T-helper 22 cell (primary cell): ENCODE measurements at regions not wholly inside any gene's neighbourhood (a gene's known extent, or its start where the extent isn't known, plus 50 kb on each side); places are given as distances from the start of the nearest gene placed in this dataset.
"Not testable (repeated sequence)": the region's sequence is repeated elsewhere in the genome, so short reads cannot be mapped to it uniquely, and the experiment has no call there.

Source experiments
- DNase-seq: peaks from one replicate; pipeline ENCODE4 v3.0.0-alpha.2; 2020; ENCODE audit warnings: low read depth

DNA sequence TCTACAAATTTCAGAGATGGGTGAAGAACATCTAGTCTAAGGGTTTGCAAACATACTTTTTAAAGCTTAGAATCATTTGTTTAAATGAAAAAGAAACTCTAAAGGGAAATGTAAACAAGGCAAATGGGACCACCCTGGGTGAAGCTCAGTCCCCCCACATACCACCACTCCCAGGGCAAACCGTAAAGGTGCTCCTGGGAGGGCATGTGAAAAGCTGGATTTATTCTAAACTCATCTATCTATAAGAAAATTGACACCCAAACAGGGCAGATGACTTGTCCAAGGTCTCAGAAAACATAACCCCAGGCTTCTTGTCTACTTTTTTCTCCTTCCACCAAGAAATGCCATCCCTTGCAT, 223.3 kb upstream of the PRKCQ start:
- DNase-seq = no peak

DNA sequence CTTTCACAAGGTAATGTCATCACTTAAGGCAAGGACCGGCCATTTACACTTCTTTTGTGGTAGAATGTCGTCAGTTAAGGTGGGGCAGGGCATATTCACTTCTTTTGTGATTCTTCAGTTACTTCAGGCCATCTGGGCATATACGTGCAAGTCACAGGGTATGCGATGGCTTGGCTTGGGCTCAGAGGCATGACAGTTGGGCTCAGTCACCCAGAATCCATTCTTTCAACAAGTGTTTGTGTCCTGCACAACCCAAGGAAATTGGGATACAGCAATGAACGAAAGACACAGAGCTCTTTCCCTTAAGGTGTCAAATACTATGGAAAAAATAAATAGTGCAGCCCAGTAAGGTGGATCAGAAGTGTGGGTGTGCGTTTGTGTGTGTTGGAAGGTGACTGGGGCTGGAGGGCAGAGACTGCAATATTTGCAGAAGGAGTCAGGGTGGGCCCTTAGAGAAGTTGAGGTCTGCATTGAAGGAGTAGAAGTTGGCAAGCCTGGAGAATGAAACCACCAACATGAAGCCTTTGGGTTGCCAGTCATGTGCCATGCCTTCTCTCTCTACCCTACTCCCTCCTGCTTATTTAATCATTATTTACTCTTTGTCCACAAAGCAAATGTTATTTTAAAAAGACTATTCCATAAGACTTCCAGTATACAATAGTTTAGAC, 222.8 kb upstream of the PRKCQ start:
- no peak for DNase-seq

DNA sequence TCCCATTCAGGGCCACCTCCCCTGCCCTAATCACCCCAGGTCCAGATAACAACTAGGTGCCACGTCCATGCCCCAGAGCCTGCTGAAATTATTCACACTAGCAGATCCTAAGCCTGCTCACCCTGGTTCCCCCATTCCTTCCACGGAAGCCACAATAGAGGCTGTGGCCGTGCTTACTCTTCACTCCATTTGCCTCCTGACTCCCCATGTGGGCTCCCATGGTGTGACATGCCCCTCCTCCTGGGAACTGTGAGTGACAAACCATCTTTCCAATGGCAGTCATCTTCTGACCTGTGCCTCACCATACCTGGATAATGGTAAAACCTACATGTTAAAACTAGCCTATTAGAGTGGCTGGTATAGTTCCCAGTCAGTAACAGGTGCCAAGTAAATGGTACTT, 216.2 kb upstream of the PRKCQ start:
- no peak for DNase-seq

- no peak for DNase-seq
Measured at GRCh38 chr10:6795541-6795940, 215.5 kb upstream of the PRKCQ start.

- DNase-seq = not testable (repeated sequence)
Measured at GRCh38 chr10:6794841-6795240, 214.8 kb upstream of the PRKCQ start.

DNA sequence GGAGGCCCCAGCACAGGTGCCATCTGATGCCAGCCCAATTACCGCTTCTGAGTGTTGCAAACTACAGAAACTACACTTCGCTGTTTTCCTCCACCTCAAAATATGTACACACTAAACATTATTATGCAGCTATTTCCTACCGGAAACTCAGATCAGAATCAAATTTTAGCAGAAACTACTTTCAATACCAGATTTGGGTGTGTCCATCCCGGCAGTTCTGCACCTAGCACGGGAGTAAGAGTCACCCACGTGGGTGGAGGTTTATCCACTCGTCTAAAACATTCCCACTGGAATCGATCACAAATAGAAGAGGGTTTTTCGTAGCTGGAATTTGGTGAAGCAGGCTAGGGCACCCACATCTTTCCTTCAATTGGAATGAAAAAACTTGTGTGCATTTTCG, 214.4 kb upstream of the PRKCQ start:
- DNase-seq = no peak

DNA sequence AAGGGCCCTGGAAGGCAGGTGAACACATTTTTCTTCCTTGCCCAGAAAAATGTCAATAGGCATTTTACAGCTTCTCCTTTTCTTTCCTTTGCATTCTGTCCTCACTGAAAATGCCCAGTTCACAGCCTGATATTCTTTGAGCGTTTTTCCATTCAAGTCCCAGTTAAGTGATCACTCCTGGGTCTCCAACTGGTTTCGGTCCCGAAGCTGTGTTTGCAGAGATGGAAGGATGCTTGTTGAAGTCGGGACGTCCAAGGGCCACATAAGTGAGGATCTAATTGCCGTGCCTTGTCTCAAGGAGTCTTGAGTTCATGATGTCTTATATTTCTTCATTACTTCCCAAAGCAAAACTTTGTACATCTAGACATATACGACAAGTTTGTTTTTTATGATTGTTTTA, 208.7 kb upstream of the PRKCQ start:
- no peak for DNase-seq

DNA sequence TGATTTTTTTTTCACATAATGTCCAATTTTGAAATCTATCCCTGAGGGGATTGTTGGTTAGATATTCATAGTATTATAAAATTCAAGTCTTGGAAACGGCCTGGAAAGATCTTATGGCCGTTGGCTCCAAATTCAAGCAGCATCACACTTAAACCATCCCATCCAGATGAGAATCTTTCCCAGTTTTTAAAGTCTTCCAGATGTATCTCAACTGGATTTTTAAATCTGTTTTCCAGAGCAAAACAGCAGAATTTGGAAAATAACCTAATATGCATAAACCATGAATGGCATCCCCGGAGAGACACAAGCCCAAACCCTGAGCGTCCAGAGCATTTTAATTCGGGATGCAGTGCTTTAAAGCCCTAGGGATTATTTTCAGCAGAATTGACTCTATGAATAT, 208.2 kb upstream of the PRKCQ start:
- DNase-seq = no peak

GRCh38 chr10:6787718-6788117, 207.6 kb upstream of the PRKCQ start:
- no peak for DNase-seq

DNA sequence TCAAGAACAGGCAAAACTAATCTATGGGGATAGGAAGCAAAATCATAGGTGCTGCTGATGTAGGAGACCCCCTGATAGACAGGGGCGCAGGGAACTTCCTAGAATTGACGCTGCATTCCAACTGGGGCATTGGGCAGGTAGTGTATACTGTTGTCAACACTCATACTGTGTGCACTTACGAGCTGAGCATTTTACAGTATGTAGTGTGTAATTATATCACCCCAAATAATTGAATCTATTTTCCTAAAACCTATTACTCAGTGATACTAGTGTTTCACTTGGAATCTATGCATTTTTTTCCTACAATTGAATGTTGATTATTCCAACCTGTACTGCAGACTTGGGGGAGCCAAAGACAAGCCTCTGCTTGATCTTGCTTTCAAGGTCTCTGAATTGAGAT, 207.0 kb upstream of the PRKCQ start:
- DNase-seq = no peak

DNA sequence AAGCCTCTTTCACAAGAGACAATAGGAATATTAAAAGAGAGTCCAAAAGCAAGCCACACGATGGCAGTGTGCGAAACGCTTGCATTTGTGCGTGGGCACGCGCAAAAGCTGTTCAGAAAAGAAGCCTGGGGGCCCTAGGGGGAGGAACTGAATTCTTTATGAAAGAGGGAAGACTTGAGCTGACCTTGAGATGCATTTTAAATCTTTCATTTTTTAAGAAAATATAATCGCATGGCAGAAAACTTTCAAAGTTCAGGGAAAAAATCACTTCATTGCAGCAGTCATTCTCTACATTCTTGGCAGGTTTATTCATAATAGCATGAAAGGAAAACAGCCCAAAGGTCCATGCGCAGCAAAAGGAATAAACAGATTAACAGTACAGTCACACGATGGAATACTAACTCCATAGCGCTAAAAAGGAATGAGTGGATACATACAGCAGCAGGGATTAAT, 206.5 kb upstream of the PRKCQ start:
- DNase-seq = no peak

DNA sequence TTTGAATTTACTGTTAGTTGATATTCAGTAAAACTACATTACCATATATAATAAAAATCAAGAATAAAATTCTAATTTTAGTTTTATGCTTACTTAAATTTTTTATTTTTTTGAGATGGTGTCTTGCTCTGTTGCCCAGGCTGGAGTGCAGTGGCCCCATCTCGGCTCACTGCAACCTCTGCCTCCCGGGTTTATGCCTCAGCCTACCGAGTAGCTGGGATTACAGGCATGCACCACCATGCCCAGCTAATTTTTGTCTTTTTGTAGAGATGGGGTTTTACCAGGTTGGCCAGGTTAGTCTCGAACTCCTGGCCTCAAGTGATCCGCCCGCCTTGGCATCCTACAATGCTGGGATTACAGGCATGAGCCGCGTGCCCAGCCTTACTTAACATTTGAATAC, 204.4 kb upstream of the PRKCQ start:
- DNase-seq = not testable (repeated sequence)

DNA sequence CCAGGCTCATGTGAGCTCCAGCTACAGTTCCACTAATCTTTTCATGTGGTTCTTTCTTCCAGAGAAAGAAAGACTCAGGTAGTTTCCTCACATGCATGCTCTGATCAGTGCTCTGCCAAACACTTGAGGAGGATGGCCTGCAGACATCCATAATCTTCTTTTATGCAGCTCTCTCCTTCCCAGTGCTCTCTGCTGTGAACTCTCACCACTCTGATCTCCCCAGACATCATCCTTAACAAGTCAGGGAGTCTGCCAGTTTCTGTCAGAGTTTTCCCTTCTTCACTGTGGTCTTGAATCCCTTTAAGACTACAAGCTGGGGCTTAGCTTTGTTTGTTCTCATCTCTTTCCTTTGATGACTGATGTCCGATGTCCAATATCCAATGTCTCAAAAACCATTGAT, 203.4 kb upstream of the PRKCQ start:
- no peak for DNase-seq

- no peak for DNase-seq
Measured at GRCh38 chr10:6782378-6782777, 202.3 kb upstream of the PRKCQ start.

DNA sequence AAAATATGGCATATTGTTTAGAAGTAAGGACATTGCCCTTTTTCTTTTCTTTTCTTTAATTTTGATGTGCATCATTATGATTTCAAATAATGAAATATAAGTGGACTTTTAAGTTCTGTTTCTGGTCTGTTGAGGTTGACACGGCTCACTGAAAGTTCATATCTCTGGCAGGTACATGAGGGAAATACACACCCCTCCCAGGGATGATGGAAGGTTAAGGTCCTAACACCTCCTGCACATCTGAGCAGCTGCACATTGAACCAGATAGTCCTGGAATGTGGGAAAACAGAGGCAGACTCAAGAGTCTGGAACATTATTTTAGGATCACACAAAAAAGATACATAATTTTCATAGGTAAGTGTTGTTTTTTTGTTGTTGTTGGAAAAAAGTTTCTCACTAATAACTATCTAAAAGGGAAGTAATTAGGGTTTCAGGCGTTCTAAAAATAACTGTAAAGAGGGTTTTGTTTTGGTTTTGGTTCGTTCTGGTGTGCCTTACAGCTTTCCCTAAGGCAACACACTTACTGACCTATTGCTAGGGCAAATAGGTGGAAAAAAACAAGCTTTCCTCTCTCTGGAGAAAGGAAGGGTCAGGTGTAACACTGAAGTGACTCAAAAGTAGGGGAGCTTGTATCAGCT, 201.2 kb upstream of the PRKCQ start:
- DNase-seq = no peak

DNA sequence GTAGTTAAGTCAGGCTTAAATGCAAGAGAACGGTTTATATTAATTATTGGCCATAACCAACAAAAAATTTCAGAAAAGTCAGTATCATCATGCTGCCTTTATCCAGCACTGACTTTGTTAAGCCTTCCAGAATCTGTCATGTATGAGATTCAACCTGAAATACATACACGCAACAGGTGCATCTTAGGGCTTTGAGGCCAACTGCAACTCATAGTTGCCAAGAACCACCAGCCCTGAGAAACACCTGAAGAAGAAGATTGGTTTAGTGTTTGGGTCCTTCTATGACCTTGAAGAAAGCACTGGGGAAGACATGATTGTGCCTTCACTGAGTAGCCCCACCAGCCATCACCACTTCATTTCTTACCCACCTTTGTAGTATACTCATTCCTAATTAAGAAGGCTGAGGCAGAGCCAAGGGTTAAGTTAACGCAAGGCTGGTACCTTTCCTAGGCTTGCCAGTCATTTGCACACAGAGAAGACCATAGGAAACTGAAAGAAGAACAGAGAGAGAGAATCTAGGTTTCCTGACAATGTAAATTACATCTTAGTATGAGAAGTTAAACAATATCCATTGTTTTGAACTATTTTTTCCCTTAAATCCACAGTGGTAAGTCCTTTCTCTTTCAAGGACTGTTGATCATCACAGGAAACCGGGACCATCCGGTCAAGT, 200.1 kb upstream of the PRKCQ start:
- no peak for DNase-seq

- no peak for DNase-seq
Measured at GRCh38 chr10:6778992-6779701, 199.1 kb upstream of the PRKCQ start.

- no peak for DNase-seq
Measured at GRCh38 chr10:6776170-6776569, 196.1 kb upstream of the PRKCQ start.

GRCh38 chr10:6774406-6774805, 194.3 kb upstream of the PRKCQ start:
- DNase-seq = no peak

DNA sequence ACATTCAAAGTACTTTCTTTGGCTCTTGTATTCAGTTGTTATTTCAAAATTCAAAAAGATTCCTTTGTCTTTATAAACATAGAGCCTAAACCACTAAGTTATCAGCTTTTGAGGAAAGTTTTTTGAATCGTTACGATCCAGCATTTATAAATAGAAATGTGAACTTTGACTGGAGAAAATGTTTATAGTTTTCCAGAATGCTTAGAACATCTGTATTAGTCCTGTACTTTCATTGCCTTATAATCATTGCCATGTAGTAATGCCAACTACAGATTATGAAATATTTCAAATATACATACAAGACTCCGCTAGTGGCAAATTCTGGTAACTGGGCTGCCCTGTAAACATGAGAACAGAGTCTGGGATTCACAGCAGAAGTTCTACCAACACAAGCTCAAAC, 191.3 kb upstream of the PRKCQ start:
- DNase-seq = no peak

DNA sequence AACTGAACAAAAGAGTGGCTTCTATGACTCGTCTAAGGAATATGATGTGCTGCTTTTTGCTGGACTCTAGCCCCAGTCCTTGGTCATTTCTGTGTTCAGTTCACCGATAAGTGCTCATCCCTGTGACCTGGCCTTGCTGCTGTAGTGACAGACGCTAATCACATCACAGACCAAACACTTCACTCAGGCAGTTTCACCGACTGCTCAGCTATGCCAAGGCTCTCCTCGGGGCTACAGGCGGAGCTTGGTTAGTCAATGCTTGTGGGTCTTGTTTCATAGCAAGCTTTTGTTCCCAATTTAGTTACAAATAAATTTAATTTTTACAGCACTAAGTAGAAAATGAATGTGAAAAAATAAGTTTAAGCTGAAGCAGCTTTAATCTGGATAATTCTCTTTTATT, 190.8 kb upstream of the PRKCQ start:
- no peak for DNase-seq

GRCh38 chr10:6769704-6770417, 189.8 kb upstream of the PRKCQ start:
- DNase-seq = no peak
